Body of pancreas (tissue), 4 donors: ENCODE measurements at regions not wholly inside any gene's neighbourhood (a gene's known extent, or its start where the extent isn't known, plus 50 kb on each side); places are given as distances from the start of the nearest gene placed in this dataset.

Experiments used
- POLR2A ChIP-seq, 3 donors: fragments of 450-650 bp; IDR thresholded peaks; one replicate each; pipeline ENCODE4 v1.6.1; 2016; ENCODE audit warnings: antibody characterized with exemption in 3 of 3, mild to moderate bottlenecking in 2 of 3
- TF ChIP-seq, protein P1 (sequence below), 7 experiments: fragments of 450-650 bp in 4 of 7; fragments of 200-600 bp in 3 of 7; sonication (generic) in 3 of 7; IDR thresholded peaks; one replicate each; pipeline ENCODE4 v1.5.1; 2016 to 2019; ENCODE audit warnings: antibody characterized with exemption in 7 of 7

DNA sequence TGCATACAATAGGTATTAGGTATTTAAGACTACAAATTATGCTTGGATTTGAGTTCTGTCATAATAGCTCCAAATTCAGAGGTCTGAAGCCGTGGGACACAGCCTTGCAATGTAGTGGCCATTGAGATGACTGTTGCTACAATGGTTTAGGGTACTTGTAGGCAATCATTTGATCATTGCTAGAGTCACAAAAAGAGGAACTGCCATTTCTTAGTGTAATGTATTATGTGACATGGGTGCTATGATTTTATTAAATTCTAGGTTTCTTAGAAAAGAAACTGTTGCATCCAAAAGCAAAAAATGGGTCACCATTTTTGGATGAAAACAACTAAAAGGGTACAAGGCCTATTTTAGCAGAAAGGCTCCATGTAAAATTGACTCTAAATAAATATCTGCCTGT, 129.9 kb upstream of the ZNF644 start:
- TF ChIP-seq, protein P1, sequence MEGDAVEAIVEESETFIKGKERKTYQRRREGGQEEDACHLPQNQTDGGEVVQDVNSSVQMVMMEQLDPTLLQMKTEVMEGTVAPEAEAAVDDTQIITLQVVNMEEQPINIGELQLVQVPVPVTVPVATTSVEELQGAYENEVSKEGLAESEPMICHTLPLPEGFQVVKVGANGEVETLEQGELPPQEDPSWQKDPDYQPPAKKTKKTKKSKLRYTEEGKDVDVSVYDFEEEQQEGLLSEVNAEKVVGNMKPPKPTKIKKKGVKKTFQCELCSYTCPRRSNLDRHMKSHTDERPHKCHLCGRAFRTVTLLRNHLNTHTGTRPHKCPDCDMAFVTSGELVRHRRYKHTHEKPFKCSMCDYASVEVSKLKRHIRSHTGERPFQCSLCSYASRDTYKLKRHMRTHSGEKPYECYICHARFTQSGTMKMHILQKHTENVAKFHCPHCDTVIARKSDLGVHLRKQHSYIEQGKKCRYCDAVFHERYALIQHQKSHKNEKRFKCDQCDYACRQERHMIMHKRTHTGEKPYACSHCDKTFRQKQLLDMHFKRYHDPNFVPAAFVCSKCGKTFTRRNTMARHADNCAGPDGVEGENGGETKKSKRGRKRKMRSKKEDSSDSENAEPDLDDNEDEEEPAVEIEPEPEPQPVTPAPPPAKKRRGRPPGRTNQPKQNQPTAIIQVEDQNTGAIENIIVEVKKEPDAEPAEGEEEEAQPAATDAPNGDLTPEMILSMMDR (IDR thresholded peaks at IDR 0.05): no peak
- TF ChIP-seq POLR2A (IDR thresholded peaks at IDR 0.05): no peak
